Sigmoid colon (tissue), 3 donors: ENCODE measurements at regions not wholly inside any gene's neighbourhood (a gene's known extent, or its start where the extent isn't known, plus 50 kb on each side); places are given as distances from the start of the nearest gene placed in this dataset.

Source experiments
- POLR2A ChIP-seq, 2 donors: fragments of 450-650 bp; IDR thresholded peaks; one replicate each; pipeline ENCODE4 v1.6.1; 2016; ENCODE audit warnings: antibody characterized with exemption in 2 of 2, mild to moderate bottlenecking in 2 of 2, moderate library complexity in 2 of 2
- TF ChIP-seq, protein P1 (sequence below), 4 experiments: fragments of 450-650 bp in 3 of 4; fragments of 200-600 bp in 1 of 4; IDR thresholded peaks; one replicate each; pipeline ENCODE4 v1.5.1; 2016 to 2019; ENCODE audit warnings: antibody characterized with exemption in 4 of 4, mild to moderate bottlenecking in 3 of 4, moderate library complexity in 2 of 4

DNA sequence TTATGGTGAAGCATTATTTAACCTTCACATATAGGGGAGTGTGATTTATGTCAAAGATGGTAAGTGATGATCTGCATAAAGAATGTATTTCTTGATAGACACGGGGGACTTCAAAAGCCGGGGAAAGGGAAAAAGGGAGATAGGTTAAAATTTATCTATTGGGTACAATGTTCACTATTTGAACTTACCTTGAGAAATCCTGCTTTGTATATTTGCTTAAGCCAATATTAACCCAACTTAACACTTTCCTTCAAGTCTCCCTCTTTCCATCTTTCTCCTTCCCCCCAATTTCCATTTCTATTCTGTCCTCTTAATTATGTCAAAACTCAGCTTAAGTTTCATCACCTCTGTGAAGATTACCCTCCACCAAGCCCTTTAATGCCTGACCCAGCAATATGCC is 149.0 kb upstream of the ANK2 start:
- TF ChIP-seq, protein P1, sequence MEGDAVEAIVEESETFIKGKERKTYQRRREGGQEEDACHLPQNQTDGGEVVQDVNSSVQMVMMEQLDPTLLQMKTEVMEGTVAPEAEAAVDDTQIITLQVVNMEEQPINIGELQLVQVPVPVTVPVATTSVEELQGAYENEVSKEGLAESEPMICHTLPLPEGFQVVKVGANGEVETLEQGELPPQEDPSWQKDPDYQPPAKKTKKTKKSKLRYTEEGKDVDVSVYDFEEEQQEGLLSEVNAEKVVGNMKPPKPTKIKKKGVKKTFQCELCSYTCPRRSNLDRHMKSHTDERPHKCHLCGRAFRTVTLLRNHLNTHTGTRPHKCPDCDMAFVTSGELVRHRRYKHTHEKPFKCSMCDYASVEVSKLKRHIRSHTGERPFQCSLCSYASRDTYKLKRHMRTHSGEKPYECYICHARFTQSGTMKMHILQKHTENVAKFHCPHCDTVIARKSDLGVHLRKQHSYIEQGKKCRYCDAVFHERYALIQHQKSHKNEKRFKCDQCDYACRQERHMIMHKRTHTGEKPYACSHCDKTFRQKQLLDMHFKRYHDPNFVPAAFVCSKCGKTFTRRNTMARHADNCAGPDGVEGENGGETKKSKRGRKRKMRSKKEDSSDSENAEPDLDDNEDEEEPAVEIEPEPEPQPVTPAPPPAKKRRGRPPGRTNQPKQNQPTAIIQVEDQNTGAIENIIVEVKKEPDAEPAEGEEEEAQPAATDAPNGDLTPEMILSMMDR (IDR thresholded peaks at IDR 0.05): no peak
- TF ChIP-seq POLR2A (IDR thresholded peaks at IDR 0.05): no peak
